B cell (primary cell): ENCODE measurements at regions not wholly inside any gene's neighbourhood (a gene's known extent, or its start where the extent isn't known, plus 50 kb on each side); places are given as distances from the start of the nearest gene placed in this dataset.
"Not testable (repeated sequence)": the region's sequence is repeated elsewhere in the genome, so short reads cannot be mapped to it uniquely, and the experiment has no call there.

ENCODE experiments used
- CTCF ChIP-seq: fragments of 200-600 bp; IDR thresholded peaks from one replicate; pipeline ENCODE4 v1.8.0; 2022; ENCODE audit warnings: antibody characterized with exemption, mild to moderate bottlenecking
- EZH2 ChIP-seq: IDR thresholded peaks from 2 replicates; pipeline ENCODE4 v1.6.1; 2012; ENCODE audit warnings: borderline replicate concordance, low read depth, mild to moderate bottlenecking, moderate library complexity, low read length; ENCODE audit not compliant: insufficient read depth, poor library complexity, severe bottlenecking

- not testable (repeated sequence) for TF ChIP-seq CTCF, EZH2
These were observed 82.4 kb upstream of the PRR5 start for GRCh38 chr22:44619560-44620128.
